Right lobe of liver (tissue), 4 donors: ENCODE measurements at regions not wholly inside any gene's neighbourhood (a gene's known extent, or its start where the extent isn't known, plus 50 kb on each side); places are given as distances from the start of the nearest gene placed in this dataset.

Source experiments
- POLR2A ChIP-seq: fragments of 450-650 bp; IDR thresholded peaks from one replicate; pipeline ENCODE4 v1.6.1; 2017; ENCODE audit warnings: antibody characterized with exemption, mild to moderate bottlenecking
- TF ChIP-seq, protein P1 (sequence below), 4 donors: fragments of 200-600 bp in 3 of 4; fragments of 450-650 bp in 1 of 4; IDR thresholded peaks; one replicate each; pipeline versions ENCODE4 v1.5.1 to v1.8.0; 2016 to 2022; ENCODE audit warnings: antibody characterized with exemption in 4 of 4, mild to moderate bottlenecking in 2 of 4
- donor health status: DM: no; HTN: no; CAD: no.
- donor health status: DM: no; HTN: no; CAD: no.
- donor health status: DM: no; HTN: yes; CAD: no.

DNA sequence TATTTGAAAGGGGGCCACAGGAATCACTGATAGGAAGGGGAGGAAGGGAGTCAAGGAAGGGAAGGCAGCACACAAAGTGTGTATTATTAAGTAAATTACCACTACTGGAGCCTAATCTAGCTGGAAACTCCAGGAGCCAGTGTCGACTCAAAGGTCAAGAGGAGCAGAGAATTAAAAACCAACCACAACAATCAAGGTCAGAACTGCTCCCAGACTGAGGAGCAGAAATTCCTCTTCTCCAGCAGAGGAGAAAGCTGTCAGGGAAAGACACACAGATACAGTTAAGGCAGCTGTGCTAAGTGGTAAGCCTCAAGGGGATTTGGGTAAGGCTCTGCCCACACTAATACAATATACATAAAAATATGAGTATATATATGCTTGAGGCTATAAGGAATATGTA lies 87.5 kb upstream of the PTPN13 start:
- TF ChIP-seq, protein P1, sequence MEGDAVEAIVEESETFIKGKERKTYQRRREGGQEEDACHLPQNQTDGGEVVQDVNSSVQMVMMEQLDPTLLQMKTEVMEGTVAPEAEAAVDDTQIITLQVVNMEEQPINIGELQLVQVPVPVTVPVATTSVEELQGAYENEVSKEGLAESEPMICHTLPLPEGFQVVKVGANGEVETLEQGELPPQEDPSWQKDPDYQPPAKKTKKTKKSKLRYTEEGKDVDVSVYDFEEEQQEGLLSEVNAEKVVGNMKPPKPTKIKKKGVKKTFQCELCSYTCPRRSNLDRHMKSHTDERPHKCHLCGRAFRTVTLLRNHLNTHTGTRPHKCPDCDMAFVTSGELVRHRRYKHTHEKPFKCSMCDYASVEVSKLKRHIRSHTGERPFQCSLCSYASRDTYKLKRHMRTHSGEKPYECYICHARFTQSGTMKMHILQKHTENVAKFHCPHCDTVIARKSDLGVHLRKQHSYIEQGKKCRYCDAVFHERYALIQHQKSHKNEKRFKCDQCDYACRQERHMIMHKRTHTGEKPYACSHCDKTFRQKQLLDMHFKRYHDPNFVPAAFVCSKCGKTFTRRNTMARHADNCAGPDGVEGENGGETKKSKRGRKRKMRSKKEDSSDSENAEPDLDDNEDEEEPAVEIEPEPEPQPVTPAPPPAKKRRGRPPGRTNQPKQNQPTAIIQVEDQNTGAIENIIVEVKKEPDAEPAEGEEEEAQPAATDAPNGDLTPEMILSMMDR (IDR thresholded peaks at IDR 0.05) = no peak
- no peak for TF ChIP-seq POLR2A
